ENCODE measurements at regions not wholly inside any gene's neighbourhood (a gene's known extent, or its start where the extent isn't known, plus 50 kb on each side); places are given as distances from the start of the nearest gene placed in this dataset.

GRCh38 chr4:11904846-11905739 lies 476.4 kb upstream of the HS3ST1 start:
- H3K36me3 ChIP-seq = no peaks in the 10 kb centered on the region
- ATAC-seq (no peak), DNase-seq (no peak), FAIRE-seq (no peak)
- H3K27ac ChIP-seq = no peak overlapping the region
- no peak for TF ChIP-seq CTCF (IDR thresholded peaks at IDR 0.05)
- H3K4me1 ChIP-seq = no peaks in the 10 kb centered on the region
- no peaks in the 10 kb centered on the region for H3K27me3 ChIP-seq
- intact Hi-C loops (cut with DNase I) = no loop called here
- no peak overlapping the region for H3K4me3 ChIP-seq
- H3K9me3 ChIP-seq = no peaks in the 10 kb centered on the region
- 54 to 67% methylated on average over 9 of the region's 9 CpGs for WGBS, 2 donors

- H3K27ac ChIP-seq = no peak overlapping the region
- intact Hi-C loops (cut with DNase I) = no loop called here
- no peak for FAIRE-seq
Measured at GRCh38 chr4:11904117-11904535, 475.4 kb upstream of the HS3ST1 start.

GRCh38 chr4:11901089-11901488 lies 472.4 kb upstream of the HS3ST1 start:
- FAIRE-seq (no peak), ATAC-seq (no peak), DNase-seq (no peak)
- no peaks in the 10 kb centered on the region for H3K27me3 ChIP-seq
- TF ChIP-seq CTCF (IDR thresholded peaks at IDR 0.05) = no peak
- H3K4me1 ChIP-seq = no peaks in the 10 kb centered on the region
- no peak overlapping the region for H3K27ac ChIP-seq
- H3K4me3 ChIP-seq = no peak overlapping the region
- H3K9me3 ChIP-seq = no peaks in the 10 kb centered on the region
- no peaks in the 10 kb centered on the region for H3K36me3 ChIP-seq
- WGBS, 2 donors = 65 to 85% methylated on average over 1 of the region's 1 CpG
- intact Hi-C loops (cut with DNase I) = no loop called here

More at GRCh38 chr4:11904117-11904535, 475.4 kb upstream of the HS3ST1 start:
- WGBS, 2 donors = 20 to 28% methylated on average over 2 of the region's 2 CpGs
- ATAC-seq (peak; percentile 56 to 83 (median 68)), DNase-seq (peak in 1 of 6 donors; percentile 48)
- Histone ChIP-seq H3K9me3 (no peaks in the 10 kb centered on the region), H3K4me3 (no peak overlapping the region), H3K36me3 (no peaks in the 10 kb centered on the region), H3K4me1 (no peaks in the 10 kb centered on the region), H3K27me3 (no peaks in the 10 kb centered on the region)
- no peak for TF ChIP-seq CTCF (IDR thresholded peaks at IDR 0.05)

- H3K9me3 ChIP-seq = no peaks in the 10 kb centered on the region
- DNase-seq (no peak), FAIRE-seq (peak; percentile 53), ATAC-seq (no peak)
- no peaks in the 10 kb centered on the region for H3K4me1 ChIP-seq
- 78 to 94% methylated on average over 1 of the region's 1 CpG for WGBS, 2 donors
- H3K4me3 ChIP-seq = no peak overlapping the region
- H3K36me3 ChIP-seq = no peaks in the 10 kb centered on the region
- H3K27ac ChIP-seq = no peak overlapping the region
- H3K27me3 ChIP-seq = no peaks in the 10 kb centered on the region
- TF ChIP-seq CTCF (IDR thresholded peaks at IDR 0.05) = no peak
- intact Hi-C loops (cut with DNase I) = no loop called here
Measured at GRCh38 chr4:11900359-11900758, 471.7 kb upstream of the HS3ST1 start.

GRCh38 chr4:11898796-11899195 lies 470.1 kb upstream of the HS3ST1 start:
- Histone ChIP-seq H3K9me3 (no peaks in the 10 kb centered on the region), H3K4me3 (no peak overlapping the region), H3K36me3 (no peaks in the 10 kb centered on the region), H3K27ac (no peak overlapping the region), H3K27me3 (no peaks in the 10 kb centered on the region), H3K4me1 (no peaks in the 10 kb centered on the region)
- intact Hi-C loops (cut with DNase I) = no loop called here
- WGBS, 2 donors = 48 to 57% methylated on average over 1 of the region's 1 CpG
- ATAC-seq = no peak
- no peak for TF ChIP-seq CTCF (IDR thresholded peaks at IDR 0.05)
- no peak for DNase-seq
- no peak for FAIRE-seq

Data from pancreas (tissue), 10 donors.